ENCODE measurements at regions not wholly inside any gene's neighbourhood (a gene's known extent, or its start where the extent isn't known, plus 50 kb on each side); places are given as distances from the start of the nearest gene placed in this dataset.
A peak's percentile ranks its signal among the peaks of the same experiment; 100 is the strongest.

- in situ Hi-C loops (cut with HindIII; ENCODE audit: low pct_unique_long_range_greater_than_20kb, low sequenced_read_pairs) = no loop called here
- DNase-seq (ENCODE audit: low read depth, low spot score) = no peak
These were observed 72.0 kb upstream of the CLDN14 start for GRCh38 chr21:36551731-36552433.

GRCh38 chr21:36552434-36552785 lies 72.5 kb upstream of the CLDN14 start:
- in situ Hi-C loops (cut with HindIII; ENCODE audit: low pct_unique_long_range_greater_than_20kb, low sequenced_read_pairs) = no loop called here
- no peak for DNase-seq (ENCODE audit: low read depth, low spot score)

GRCh38 chr21:36553406-36553805 lies 73.5 kb upstream of the CLDN14 start:
- in situ Hi-C loops (cut with HindIII; ENCODE audit: low pct_unique_long_range_greater_than_20kb, low sequenced_read_pairs) = no loop called here
- no peak for DNase-seq (ENCODE audit: low read depth, low spot score)

GRCh38 chr21:36554411-36555157 lies 74.7 kb upstream of the CLDN14 start:
- no peak for DNase-seq (ENCODE audit: low read depth, low spot score)
- in situ Hi-C loops (cut with HindIII; ENCODE audit: low pct_unique_long_range_greater_than_20kb, low sequenced_read_pairs) = no loop called here

- in situ Hi-C loops (cut with HindIII; ENCODE audit: low pct_unique_long_range_greater_than_20kb, low sequenced_read_pairs) = no loop called here
- no peak for DNase-seq (ENCODE audit: low read depth, low spot score)
These were observed 75.4 kb upstream of the CLDN14 start for GRCh38 chr21:36555199-36555800.

- no peak for DNase-seq (ENCODE audit: low read depth, low spot score)
- in situ Hi-C loops (cut with HindIII; ENCODE audit: low pct_unique_long_range_greater_than_20kb, low sequenced_read_pairs) = no loop called here
These were observed 77.4 kb upstream of the CLDN14 start for GRCh38 chr21:36557316-36557715.

- DNase-seq (ENCODE audit: low read depth, low spot score) = no peak
- in situ Hi-C loops (cut with HindIII; ENCODE audit: low pct_unique_long_range_greater_than_20kb, low sequenced_read_pairs) = no loop called here
These were observed 81.1 kb upstream of the CLDN14 start for GRCh38 chr21:36560933-36561575.

- in situ Hi-C loops (cut with HindIII; ENCODE audit: low pct_unique_long_range_greater_than_20kb, low sequenced_read_pairs) = no loop called here
- DNase-seq (ENCODE audit: low read depth, low spot score) = no peak
These were observed 83.5 kb upstream of the CLDN14 start for GRCh38 chr21:36563341-36563926.

GRCh38 chr21:36564647-36565046 lies 84.7 kb upstream of the CLDN14 start:
- in situ Hi-C loops (cut with HindIII; ENCODE audit: low pct_unique_long_range_greater_than_20kb, low sequenced_read_pairs) = no loop called here
- DNase-seq (ENCODE audit: low read depth, low spot score) = no peak

GRCh38 chr21:36565540-36565939 lies 85.6 kb upstream of the CLDN14 start:
- in situ Hi-C loops (cut with HindIII; ENCODE audit: low pct_unique_long_range_greater_than_20kb, low sequenced_read_pairs) = no loop called here

GRCh38 chr21:36566644-36567043 lies 86.7 kb upstream of the CLDN14 start:
- DNase-seq (ENCODE audit: low read depth, low spot score) = no peak
- in situ Hi-C loops (cut with HindIII; ENCODE audit: low pct_unique_long_range_greater_than_20kb, low sequenced_read_pairs) = no loop called here

More at GRCh38 chr21:36565540-36565939, 85.6 kb upstream of the CLDN14 start:
- DNase-seq (ENCODE audit: low read depth, low spot score) = no peak

- no peak for DNase-seq (ENCODE audit: low read depth, low spot score)
- in situ Hi-C loops (cut with HindIII; ENCODE audit: low pct_unique_long_range_greater_than_20kb, low sequenced_read_pairs) = no loop called here
These were observed 87.4 kb upstream of the CLDN14 start for GRCh38 chr21:36567216-36567885.

- in situ Hi-C loops (cut with HindIII; ENCODE audit: low pct_unique_long_range_greater_than_20kb, low sequenced_read_pairs) = no loop called here
- no peak for DNase-seq (ENCODE audit: low read depth, low spot score)
These were observed 89.6 kb upstream of the CLDN14 start for GRCh38 chr21:36569511-36569910.

GRCh38 chr21:36571556-36571955 lies 91.6 kb upstream of the CLDN14 start:
- no peak for DNase-seq (ENCODE audit: low read depth, low spot score)
- in situ Hi-C loops (cut with HindIII; ENCODE audit: low pct_unique_long_range_greater_than_20kb, low sequenced_read_pairs) = no loop called here

- in situ Hi-C loops (cut with HindIII; ENCODE audit: low pct_unique_long_range_greater_than_20kb, low sequenced_read_pairs) = no loop called here
- no peak for DNase-seq (ENCODE audit: low read depth, low spot score)
These were observed 92.1 kb upstream of the CLDN14 start for GRCh38 chr21:36572039-36572438.

GRCh38 chr21:36575306-36575705 lies 95.4 kb upstream of the CLDN14 start:
- in situ Hi-C loops (cut with HindIII; ENCODE audit: low pct_unique_long_range_greater_than_20kb, low sequenced_read_pairs) = no loop called here
- no peak for DNase-seq (ENCODE audit: low read depth, low spot score)

- DNase-seq (ENCODE audit: low read depth, low spot score) = peak; percentile 99
- in situ Hi-C loops (cut with HindIII; ENCODE audit: low pct_unique_long_range_greater_than_20kb, low sequenced_read_pairs) = no loop called here
These were observed 96.5 kb upstream of the CLDN14 start for GRCh38 chr21:36576441-36576840.

GRCh38 chr21:36579898-36580297 lies 100.0 kb upstream of the CLDN14 start:
- in situ Hi-C loops (cut with HindIII; ENCODE audit: low pct_unique_long_range_greater_than_20kb, low sequenced_read_pairs) = no loop called here
- DNase-seq (ENCODE audit: low read depth, low spot score) = no peak

Measured in SK-MEL-5 (cell line).